Retinal pigment epithelial cell (primary cell): ENCODE measurements at regions not wholly inside any gene's neighbourhood (a gene's known extent, or its start where the extent isn't known, plus 50 kb on each side); places are given as distances from the start of the nearest gene placed in this dataset.

ENCODE experiments used
- DNase-seq: peaks from one replicate; pipeline ENCODE4 v3.0.0-alpha.2; 2010; ENCODE audit warnings: low read depth
- H3K4me3 ChIP-seq: 2 replicates; pipeline ENCODE4 v1.5.1; 2011; ENCODE audit warnings: mild to moderate bottlenecking, low read length, control low read depth, moderate library complexity
- TF ChIP-seq, protein P1 (sequence below): conservative IDR thresholded peaks from 2 replicates; pipeline ENCODE4 v1.5.1; 2011; ENCODE audit warnings: low read depth, low read length, control low read depth, inconsistent platforms

GRCh38 chr1:5651027-5651410 lies 341.2 kb downstream of the NPHP4 start:
- no peak overlapping the region for H3K4me3 ChIP-seq
- no peak for DNase-seq
- TF ChIP-seq, protein P1, sequence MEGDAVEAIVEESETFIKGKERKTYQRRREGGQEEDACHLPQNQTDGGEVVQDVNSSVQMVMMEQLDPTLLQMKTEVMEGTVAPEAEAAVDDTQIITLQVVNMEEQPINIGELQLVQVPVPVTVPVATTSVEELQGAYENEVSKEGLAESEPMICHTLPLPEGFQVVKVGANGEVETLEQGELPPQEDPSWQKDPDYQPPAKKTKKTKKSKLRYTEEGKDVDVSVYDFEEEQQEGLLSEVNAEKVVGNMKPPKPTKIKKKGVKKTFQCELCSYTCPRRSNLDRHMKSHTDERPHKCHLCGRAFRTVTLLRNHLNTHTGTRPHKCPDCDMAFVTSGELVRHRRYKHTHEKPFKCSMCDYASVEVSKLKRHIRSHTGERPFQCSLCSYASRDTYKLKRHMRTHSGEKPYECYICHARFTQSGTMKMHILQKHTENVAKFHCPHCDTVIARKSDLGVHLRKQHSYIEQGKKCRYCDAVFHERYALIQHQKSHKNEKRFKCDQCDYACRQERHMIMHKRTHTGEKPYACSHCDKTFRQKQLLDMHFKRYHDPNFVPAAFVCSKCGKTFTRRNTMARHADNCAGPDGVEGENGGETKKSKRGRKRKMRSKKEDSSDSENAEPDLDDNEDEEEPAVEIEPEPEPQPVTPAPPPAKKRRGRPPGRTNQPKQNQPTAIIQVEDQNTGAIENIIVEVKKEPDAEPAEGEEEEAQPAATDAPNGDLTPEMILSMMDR, result no peak

DNA sequence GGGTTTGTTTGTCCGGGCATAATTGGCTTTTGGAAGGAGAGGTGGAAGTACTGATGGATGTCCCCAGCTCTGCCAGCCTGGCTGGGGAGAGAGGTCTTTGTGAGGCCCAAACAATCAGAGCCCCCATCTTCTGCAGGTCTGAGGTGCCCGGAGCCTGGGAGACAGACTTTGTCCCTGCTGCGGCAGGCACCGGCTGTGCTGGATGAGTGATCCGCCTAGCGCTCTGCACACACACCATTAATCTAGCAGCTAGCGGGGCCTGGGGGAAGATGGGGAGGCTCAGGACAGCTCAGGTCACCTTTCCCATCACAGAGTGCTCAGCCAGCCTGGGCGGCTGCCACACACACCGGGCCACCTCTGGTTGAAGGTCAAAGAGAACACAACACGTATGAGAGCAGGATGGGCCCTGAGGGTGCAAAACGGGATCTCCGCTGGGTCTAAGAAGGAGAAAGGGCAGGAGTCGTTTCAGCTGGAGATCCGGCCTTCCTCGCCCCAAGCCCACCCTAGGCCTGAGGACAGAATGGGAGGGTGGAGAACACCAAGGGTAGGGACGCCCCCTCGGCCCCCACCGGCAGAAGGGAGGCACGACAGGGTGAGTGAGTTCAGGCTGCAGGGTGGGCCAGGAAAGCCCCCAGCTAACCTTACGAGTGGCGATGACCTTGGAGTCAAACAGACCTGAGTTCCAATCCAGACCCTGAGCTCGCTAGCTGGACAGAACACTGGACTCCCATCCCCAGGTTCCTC lies 341.8 kb downstream of the NPHP4 start:
- no peak for DNase-seq
- TF ChIP-seq, protein P1, result no peak
- no peak overlapping the region for H3K4me3 ChIP-seq

GRCh38 chr1:5649795-5650194 lies 342.4 kb downstream of the NPHP4 start:
- no peak for DNase-seq
- TF ChIP-seq, protein P1, result no peak
- H3K4me3 ChIP-seq, result no peak overlapping the region

GRCh38 chr1:5649166-5649551 lies 343.1 kb downstream of the NPHP4 start:
- DNase-seq, result no peak
- no peak overlapping the region for H3K4me3 ChIP-seq
- TF ChIP-seq, protein P1, result no peak

DNA sequence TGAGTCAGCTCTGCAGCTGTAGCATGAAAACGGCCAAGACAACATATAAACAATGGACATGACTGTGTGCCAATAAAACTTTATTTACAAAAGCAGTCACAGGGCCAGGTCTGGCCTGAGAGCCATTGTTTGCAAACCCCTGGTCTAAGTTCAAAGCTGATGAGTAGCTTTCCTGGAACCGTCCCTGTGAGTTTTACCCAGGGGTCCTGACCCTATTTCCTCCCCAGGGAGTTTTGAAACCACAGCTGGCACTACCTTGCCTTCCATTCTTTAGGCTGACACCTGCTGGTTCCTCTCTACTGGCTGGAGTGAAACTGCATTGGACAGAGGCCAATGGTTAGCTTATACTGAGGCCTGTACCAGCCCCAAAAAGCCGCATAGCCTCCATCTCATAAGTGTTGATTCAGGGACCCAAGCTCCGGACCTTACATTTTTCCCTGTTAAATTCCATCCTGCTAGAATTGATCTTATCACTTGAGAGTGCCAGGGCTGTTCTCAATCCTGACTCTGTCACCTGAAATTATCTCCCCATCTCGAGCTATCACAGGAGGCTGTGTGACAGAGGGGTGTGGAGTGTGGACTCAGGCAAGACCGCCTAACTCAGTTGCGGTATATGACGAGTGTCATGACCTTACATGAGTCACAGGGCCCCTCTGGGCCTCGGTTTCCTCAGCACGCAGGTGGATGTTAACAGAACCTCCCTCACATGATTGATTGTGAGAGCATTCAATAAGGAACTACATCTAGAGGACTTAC lies 343.6 kb downstream of the NPHP4 start:
- no peak for DNase-seq
- H3K4me3 ChIP-seq, result no peak overlapping the region
- TF ChIP-seq, protein P1, result no peak

DNA sequence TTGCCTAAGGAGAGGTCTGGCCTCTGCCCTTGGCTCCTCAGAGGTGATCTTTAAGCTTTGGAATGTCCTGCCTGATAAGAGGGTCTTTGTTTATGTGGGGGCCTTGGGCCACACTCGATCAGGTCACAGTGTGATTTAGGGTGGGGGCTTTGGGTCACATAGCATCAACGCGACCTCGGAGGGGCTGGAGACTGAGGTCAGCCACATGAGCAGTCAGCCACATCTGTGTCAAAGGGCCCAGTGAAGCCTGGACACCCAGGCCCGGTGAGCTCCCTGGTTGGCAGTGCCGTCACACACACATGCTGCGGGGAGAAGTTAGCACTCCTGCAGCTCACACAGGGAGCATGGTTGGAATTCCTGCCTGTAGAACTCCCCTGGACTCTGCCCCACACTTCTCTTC lies 345.0 kb downstream of the NPHP4 start:
- TF ChIP-seq, protein P1, result no peak

GRCh38 chr1:5646486-5647149 lies 345.6 kb downstream of the NPHP4 start:
- H3K4me3 ChIP-seq, result no peak overlapping the region
- DNase-seq, result no peak
- TF ChIP-seq, protein P1, result no peak

More for the DNA sequence above, 345.0 kb downstream of the NPHP4 start:
- H3K4me3 ChIP-seq, result no peak overlapping the region
- DNase-seq, result no peak
